ENCODE measurements at regions not wholly inside any gene's neighbourhood (a gene's known extent, or its start where the extent isn't known, plus 50 kb on each side); places are given as distances from the start of the nearest gene placed in this dataset.

DNA sequence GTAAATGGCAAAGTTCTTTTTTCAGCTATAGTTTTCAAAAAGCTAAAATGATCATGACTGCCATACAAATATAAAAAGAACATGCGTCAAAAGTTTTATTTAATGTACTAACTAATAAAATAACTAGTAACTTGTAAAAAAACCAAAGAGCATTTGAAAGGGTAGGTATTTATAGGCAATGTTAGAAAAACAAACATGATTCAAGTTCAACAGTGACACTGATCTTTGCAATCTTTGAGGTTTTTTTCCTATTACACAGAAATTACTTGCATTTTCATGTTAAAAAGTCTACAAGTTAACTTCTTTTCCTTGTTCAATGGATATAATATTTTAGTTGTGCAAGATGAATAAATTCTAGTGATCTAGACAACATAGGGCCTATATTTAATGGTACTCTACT lies 72.3 kb upstream of the GRID2 start:
- no peak for TF ChIP-seq CTCF (IDR thresholded peaks at IDR 0.05)
- TF ChIP-seq POLR2A (IDR thresholded peaks at IDR 0.05), result no peak

Measured in body of pancreas (tissue), 4 donors.